GM11168 (cell line): ENCODE measurements at regions not wholly inside any gene's neighbourhood (a gene's known extent, or its start where the extent isn't known, plus 50 kb on each side); places are given as distances from the start of the nearest gene placed in this dataset.
"Not testable (repeated sequence)": the region's sequence is repeated elsewhere in the genome, so short reads cannot be mapped to it uniquely, and the experiment has no call there.

ENCODE experiments used
- in situ Hi-C: fragments of 300-500 bp; cut with MboI; formaldehyde crosslinking; loops from one replicate; pipeline ENCODE4 v1.12.0; 2022; ENCODE audit warnings: low sequenced_read_pairs; ENCODE audit not compliant: unreplicated experiment

- in situ Hi-C loops = loop anchor here (25.0 kb wide), 1 partner anchor 489 kb away; no protein-coding TSS in a partner anchor
Observed at GRCh38 chr7:75201606-75202079, 109.3 kb downstream of the GTF2IRD2B start.

- in situ Hi-C loops = loop anchor here (25.0 kb wide), 1 partner anchor 493 kb away; no protein-coding TSS in a partner anchor
Observed at GRCh38 chr7:75205367-75206085, 113.1 kb downstream of the GTF2IRD2B start.

- in situ Hi-C loops = loop anchor here (25.0 kb wide), 1 partner anchor 503 kb away; no protein-coding TSS in a partner anchor
Observed at GRCh38 chr7:75215460-75215859, 123.1 kb downstream of the GTF2IRD2B start.

GRCh38 chr7:75216963-75217362 is 124.6 kb downstream of the GTF2IRD2B start:
- in situ Hi-C loops = loop anchor here (25.0 kb wide), 1 partner anchor 505 kb away; no protein-coding TSS in a partner anchor

GRCh38 chr7:75226102-75226501 is 133.7 kb downstream of the GTF2IRD2B start:
- in situ Hi-C loops = not testable (repeated sequence)

- in situ Hi-C loops = not testable (repeated sequence)
Observed at GRCh38 chr7:75229558-75229957, 137.2 kb downstream of the GTF2IRD2B start.

DNA sequence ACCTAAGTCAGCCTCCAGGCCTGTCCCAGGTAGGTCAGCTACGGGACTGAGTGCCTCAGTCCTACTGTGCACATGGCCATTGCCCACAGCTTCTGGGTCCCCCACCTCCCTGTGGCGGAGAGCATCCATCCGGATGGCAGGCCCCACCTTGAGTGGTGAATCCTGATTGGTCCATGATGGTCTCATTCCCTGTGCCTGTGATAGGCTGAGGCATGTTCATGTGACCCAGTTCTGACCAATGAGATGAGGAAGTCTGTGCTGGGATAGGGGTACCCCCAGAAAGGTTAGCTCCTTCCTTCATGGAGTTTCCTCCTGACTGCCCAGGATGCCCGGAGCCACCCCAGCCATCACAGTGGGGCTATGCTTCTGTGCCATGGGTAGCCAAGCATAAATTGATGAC is 138.2 kb downstream of the GTF2IRD2B start:
- in situ Hi-C loops = not testable (repeated sequence)

GRCh38 chr7:75235092-75235826 is 142.9 kb downstream of the GTF2IRD2B start:
- in situ Hi-C loops = not testable (repeated sequence)

DNA sequence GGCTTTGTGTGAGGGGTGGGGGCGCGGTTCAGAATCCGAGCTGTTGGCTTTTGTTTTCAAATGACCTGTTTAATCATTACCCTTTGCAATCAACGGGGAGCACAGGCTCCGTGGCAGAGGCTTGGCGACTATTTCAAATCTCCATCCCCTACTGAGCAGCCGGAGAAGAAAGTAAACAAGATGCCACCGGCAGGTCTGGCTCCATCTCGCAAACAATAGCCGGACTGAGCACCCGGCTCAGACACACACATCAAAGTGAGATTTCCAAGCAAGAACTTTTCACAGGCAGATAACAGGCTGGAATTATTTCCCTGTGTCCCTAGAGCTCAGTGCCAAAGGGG is 143.4 kb downstream of the GTF2IRD2B start:
- in situ Hi-C loops = not testable (repeated sequence)

DNA sequence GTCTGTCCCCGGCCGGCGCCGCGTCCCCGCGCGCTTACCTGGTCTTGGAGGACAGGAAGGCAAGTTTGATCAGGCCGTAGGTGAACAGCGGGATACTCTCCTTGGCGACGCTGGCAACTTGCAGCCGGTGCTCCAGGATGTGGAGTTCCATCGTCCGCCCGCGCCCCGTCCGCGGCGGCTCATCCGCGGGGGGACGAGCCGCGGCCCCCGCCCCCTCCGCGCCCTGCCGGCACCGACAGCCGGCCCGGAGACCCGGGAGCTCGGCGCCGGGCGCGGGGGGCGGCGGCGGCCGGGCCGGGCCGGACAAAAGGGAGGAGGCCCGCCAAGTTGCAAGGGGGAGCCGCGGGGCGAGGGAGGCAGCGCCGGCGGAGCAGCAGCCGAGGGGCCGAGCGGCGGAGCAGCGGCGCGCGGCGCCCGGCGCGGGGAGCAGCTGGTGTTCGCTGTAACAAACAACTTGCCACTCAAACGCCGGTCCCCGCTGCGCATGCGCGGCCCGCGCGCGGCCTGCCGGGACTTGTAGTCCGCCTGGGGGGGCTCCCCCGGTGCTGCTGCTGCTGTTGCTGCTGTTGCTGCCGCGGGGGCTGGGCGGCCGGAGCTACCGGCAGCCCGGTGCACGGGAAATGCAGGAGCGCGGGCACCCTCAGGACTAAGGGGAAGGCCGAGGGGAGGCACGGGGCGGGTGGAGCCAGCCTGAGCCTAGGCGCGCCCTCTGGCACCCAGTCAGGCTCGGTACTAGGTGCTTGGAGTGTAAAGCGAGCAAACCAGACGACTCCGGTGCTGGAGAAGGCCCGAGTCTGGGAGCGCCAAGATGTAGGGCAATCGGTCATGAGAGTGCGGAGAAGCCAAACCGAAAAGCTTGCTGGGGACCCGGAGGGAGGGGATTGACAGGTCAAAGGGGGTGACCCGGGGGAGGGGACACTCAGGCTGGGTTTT is 145.1 kb downstream of the GTF2IRD2B start:
- in situ Hi-C loops = not testable (repeated sequence)

DNA sequence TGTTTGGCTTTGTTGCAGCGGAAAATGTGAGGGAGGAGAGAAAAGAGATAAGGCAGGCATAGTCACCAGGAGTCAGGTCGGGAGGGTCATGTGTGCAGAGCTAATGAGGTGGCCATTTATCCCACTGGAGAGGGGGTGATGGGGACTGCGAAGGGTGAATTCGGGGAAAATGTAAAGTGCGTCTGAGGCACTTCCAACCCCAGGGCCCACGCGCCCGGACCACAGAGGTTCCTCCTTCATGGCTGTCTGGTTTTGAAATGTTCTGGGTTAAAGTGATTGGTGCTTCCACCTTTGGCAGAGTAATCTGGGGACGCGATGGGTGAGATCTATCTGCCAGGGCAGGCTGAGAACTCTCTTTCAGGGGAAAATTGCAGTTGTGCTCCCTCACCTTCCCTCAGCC is 145.9 kb downstream of the GTF2IRD2B start:
- in situ Hi-C loops = not testable (repeated sequence)

DNA sequence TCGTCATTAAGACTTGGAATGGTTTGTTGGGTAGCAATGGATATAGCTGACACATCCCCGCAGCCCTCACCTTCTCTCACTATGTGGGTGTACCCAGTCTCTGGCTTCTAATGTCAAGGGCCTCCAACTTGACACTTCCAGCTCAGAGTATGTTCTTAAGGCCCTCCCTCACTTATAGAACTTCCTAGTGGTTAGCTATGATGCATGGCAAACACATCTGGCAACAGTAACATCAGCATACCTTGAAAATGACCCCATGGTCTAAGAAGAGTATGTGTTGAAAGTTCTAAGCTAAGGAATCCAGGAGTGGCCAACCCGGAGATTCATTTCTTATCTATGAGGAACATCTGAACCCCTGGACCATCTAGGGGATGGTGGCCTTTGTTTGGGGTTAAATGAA is 151.2 kb downstream of the GTF2IRD2B start:
- in situ Hi-C loops = not testable (repeated sequence)

DNA sequence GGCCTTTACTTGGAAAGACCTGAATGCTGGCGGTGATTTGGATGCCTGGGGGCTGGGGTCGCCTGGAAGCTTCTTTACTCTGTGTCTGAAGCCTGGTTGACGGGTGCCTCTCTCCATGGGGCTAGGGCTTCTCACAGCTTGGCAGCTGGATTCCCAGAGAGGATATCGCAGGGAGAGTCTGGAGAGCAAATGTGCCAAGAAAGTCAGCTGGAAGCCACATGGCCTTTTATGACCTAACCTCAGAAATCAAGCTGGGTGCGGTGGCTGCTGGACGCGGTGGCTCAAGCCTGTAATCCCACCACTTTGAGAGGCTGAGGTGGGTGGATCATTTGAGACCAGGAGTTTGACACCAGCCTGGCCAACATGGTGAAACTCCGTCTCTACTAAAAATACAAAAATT is 147.2 kb upstream of the TRIM73 start:
- in situ Hi-C loops = not testable (repeated sequence)

DNA sequence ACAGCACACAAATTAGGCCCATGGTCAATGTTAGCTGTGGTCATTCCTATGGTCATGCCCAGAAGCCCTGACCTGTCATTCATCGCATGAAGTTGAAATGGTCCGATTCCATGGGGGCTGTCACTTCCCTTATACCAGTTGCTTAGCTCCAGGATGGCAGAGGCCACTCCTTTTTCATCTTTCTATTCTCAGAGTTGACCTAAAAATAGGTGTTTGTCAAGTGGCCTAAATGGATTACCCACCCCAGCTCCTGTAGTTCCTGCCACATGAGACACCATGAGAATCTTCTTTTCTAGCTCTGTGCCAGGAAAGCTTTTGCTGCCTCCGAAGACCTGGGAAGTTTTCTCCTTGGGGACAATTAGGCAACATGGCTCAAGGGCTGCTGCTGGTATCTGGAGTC is 141.2 kb upstream of the TRIM73 start:
- in situ Hi-C loops = loop anchor here (25.0 kb wide), 1 partner anchor 317 kb away; no protein-coding TSS in a partner anchor

DNA sequence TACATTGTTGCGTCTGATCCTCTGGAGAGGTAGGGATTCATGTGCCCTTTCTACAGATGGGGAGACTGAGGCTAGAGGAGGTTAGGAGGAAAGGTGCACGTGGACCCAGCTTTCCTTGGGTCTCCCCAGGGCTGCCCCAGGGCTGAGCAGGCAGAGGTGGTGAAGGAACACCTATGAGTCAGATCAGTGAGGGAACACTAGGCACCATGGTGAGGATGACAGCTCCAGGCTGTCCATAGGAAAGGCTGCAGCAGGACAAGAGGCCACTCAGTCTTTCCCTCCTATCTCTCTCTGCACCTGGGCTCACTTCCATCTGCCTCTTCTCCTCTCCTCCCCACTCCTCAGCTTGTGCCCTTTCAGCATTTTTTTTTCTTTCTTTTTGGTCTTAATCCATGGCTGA is 138.0 kb upstream of the TRIM73 start:
- in situ Hi-C loops = loop anchor here (25.0 kb wide), 1 partner anchor 320 kb away; no protein-coding TSS in a partner anchor

DNA sequence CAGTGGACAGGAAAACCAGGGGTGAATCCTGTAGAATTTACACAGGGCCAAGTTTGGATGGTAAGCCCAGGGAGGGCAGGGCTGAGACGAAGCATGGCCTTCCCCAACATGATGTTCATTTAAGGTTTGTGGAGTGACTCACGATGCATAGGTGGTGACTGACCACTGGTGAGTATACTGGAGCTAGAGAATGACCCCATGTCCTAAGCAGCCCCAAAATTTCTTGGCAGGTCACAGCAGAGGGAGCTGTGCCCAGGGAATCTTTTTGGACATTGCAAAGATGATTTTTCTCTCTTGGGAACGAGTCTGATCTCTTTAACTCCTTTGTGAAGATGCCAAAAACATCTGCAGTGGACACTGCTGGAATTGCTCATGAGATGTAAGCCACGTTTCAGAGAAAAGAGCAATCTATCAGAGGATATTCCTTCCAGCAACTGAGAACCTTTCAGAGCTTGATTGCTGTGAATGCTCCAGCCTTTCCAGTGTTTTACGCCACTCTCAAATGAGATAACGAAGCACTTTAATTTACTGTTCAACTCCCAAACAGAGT is 135.9 kb upstream of the TRIM73 start:
- in situ Hi-C loops = loop anchor here (25.0 kb wide), 1 partner anchor 322 kb away; no protein-coding TSS in a partner anchor

DNA sequence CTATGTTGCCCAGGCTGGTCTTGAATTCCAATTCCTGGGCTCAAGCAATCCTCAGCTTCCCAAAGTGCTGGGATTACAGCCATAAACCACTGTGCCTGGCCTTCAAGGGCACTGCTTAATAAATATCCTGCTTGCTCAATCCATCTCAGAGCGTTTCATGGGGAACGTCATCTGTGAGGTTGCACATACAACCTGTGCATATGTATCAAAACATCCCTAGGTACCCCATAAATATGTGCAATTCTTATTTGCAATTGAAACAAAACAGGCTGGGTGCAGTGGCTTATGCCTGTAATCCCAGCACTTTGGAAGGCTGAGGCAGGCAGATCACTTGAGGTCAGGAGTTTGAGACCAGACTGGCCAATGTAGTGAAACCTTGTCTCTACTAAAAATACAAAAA is 133.8 kb upstream of the TRIM73 start:
- in situ Hi-C loops = loop anchor here (25.0 kb wide), 1 partner anchor 324 kb away; no protein-coding TSS in a partner anchor

DNA sequence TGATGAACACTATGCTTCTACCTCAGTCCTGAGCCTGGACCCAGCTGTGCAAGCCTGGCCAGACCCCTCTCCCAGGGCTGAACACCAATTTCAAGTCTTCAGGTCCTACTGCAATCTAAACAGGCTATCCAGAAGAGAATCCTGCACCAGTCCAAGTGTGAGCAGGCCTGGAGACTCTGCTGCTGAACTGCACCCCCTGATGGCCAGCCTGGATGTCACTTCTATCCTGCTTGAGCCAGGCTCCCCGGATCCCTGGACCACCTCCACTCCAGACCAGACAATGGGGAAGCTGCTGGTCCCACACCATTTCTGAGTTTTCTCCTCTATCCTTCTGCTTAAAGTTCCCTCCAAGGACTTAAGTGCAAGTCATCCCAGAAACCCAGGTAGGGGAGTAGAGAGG is 127.3 kb upstream of the TRIM73 start:
- in situ Hi-C loops = loop anchor here (25.0 kb wide), 1 partner anchor 331 kb away; no protein-coding TSS in a partner anchor

DNA sequence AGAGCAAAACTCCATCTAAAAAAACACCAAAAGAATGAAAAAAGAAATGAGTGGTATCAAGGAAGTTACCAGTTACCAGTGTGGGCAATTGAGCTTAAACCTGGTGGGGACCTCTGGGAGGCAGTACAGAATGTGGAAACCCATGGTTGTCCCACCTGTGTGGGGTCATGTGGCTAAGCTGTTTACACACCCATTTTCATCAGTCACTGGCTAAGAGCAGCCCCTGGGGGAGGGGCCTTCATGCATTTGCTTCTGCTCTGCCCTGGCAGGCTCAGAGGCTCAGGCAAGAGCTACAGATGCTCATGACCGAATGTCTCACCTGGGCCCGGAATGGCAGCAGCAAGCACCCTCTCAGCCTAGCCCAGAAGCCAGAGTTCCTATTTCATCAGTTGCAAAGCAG is 126.3 kb upstream of the TRIM73 start:
- in situ Hi-C loops = loop anchor here (25.0 kb wide), 1 partner anchor 332 kb away; no protein-coding TSS in a partner anchor
